T-helper 17 cell (primary cell): ENCODE measurements at regions not wholly inside any gene's neighbourhood (a gene's known extent, or its start where the extent isn't known, plus 50 kb on each side); places are given as distances from the start of the nearest gene placed in this dataset.
"Not testable (repeated sequence)": the region's sequence is repeated elsewhere in the genome, so short reads cannot be mapped to it uniquely, and the experiment has no call there.

Experiments used
- ATAC-seq: fragments of 150-1000 bp; cut with Tn5 transposase; 2 replicates; pipeline ENCODE4 v1.10.0; 2021; ENCODE audit warnings: mild to moderate bottlenecking, moderate library complexity
- DNase-seq, 3 donors: peaks; one replicate each; pipeline versions ENCODE4 v3.0.0 to v3.0.0-alpha.2; 2020 to 2021
- H3K9me3 ChIP-seq: one replicate; pipeline ENCODE4 v1.7.0; 2013; ENCODE audit warnings: low read length, mild to moderate bottlenecking; ENCODE audit not compliant: control insufficient read depth, poor library complexity, severe bottlenecking
- H3K27ac Mint-ChIP-seq: one replicate; pipeline ENCODE4 v1.8.0; 2022; ENCODE audit warnings: mild to moderate bottlenecking, moderate library complexity, mixed read lengths
- H3K27me3 Mint-ChIP-seq: one replicate; pipeline ENCODE4 v1.8.0; 2022; ENCODE audit warnings: mixed read lengths
- H3K36me3 Mint-ChIP-seq: one replicate; pipeline ENCODE4 v1.8.0; 2022; ENCODE audit warnings: low read depth, mixed read lengths
- H3K4me1 Mint-ChIP-seq: one replicate; pipeline ENCODE4 v1.8.0; 2022; ENCODE audit warnings: mild to moderate bottlenecking, mixed read lengths
- H3K4me3 Mint-ChIP-seq: one replicate; pipeline ENCODE4 v1.8.0; 2022; ENCODE audit warnings: mild to moderate bottlenecking, moderate library complexity, mixed read lengths

- H3K4me1 Mint-ChIP-seq: no peaks in the 10 kb centered on the region
- no peak overlapping the region for H3K4me3 Mint-ChIP-seq
- H3K9me3 ChIP-seq: peaks cover 2% of the 10 kb centered on the region
- no peak overlapping the region for H3K27ac Mint-ChIP-seq
- H3K27me3 Mint-ChIP-seq: peaks cover 15% of the 10 kb centered on the region
- no peak for DNase-seq
- H3K36me3 Mint-ChIP-seq: no peaks in the 10 kb centered on the region
- no peak for ATAC-seq
Observed at GRCh38 chr6:4446982-4447381, 311.6 kb upstream of the ECI2 start.

DNA sequence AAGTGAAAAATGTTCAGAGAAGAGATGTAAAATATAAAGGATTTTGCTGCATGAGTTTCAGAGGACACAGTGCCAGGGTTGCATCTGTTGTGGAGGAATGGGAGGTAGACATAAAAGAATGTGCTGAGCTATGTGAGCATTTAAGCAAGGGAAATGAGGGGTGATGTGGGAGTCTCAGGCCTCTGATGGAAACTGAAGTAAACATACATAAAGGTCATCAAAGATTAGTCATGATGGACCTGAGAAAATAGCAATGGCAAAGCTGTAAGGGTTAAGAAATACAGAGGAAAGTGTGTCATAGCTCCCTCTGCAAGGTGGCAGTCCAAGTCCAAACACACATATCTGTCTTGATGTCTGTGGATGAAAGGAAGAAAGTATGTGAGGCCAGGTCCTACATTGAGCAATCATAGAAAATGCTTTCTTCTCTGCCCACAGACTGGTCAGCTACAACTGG is 306.6 kb upstream of the ECI2 start:
- DNase-seq (no peak), ATAC-seq (no peak)
- no peaks in the 10 kb centered on the region for H3K36me3 Mint-ChIP-seq
- H3K27ac Mint-ChIP-seq: no peak overlapping the region
- H3K4me3 Mint-ChIP-seq: no peak overlapping the region
- H3K4me1 Mint-ChIP-seq: no peaks in the 10 kb centered on the region
- H3K27me3 Mint-ChIP-seq: peaks cover 8% of the 10 kb centered on the region
- no peaks in the 10 kb centered on the region for H3K9me3 ChIP-seq

GRCh38 chr6:4439159-4439558 is 303.8 kb upstream of the ECI2 start:
- H3K9me3 ChIP-seq: no peaks in the 10 kb centered on the region
- Mint-ChIP-seq H3K4me3 (no peak overlapping the region), H3K27me3 (peaks cover 10% of the 10 kb centered on the region), H3K27ac (no peak overlapping the region), H3K4me1 (no peaks in the 10 kb centered on the region), H3K36me3 (no peaks in the 10 kb centered on the region)
- DNase-seq (no peak), ATAC-seq (no peak)

GRCh38 chr6:4437342-4437741 is 302.0 kb upstream of the ECI2 start:
- no peak for ATAC-seq
- no peaks in the 10 kb centered on the region for H3K9me3 ChIP-seq
- Mint-ChIP-seq H3K36me3 (no peaks in the 10 kb centered on the region), H3K27ac (no peak overlapping the region), H3K4me1 (no peaks in the 10 kb centered on the region), H3K27me3 (peaks cover 10% of the 10 kb centered on the region), H3K4me3 (no peak overlapping the region)
- DNase-seq: no peak

- Mint-ChIP-seq H3K27ac (no peak overlapping the region), H3K4me3 (no peak overlapping the region), H3K27me3 (peaks cover 10% of the 10 kb centered on the region), H3K4me1 (no peaks in the 10 kb centered on the region), H3K36me3 (no peaks in the 10 kb centered on the region)
- H3K9me3 ChIP-seq: no peaks in the 10 kb centered on the region
- ATAC-seq (no peak), DNase-seq (no peak)
Observed at GRCh38 chr6:4435981-4436445, 300.6 kb upstream of the ECI2 start.

DNA sequence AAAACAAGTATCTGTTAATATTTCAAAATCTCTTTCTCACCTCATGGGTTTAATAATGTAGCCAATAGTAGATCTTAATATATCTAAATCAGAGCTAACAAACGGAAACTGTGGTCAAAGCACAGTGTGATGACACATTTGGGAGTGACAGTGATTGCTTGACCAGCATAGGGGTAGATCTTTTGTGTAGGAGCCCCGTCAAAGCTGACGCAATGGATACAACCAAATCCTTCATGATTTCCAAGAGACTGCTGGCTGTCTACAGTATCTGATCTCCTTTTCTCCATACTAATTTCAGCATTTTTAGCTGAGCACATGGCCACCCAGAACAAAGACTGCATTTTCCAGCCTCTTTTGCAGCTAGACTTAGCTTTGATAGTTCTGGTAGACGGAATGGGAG is 299.3 kb upstream of the ECI2 start:
- Mint-ChIP-seq H3K27ac (no peak overlapping the region), H3K4me1 (no peaks in the 10 kb centered on the region)

DNA sequence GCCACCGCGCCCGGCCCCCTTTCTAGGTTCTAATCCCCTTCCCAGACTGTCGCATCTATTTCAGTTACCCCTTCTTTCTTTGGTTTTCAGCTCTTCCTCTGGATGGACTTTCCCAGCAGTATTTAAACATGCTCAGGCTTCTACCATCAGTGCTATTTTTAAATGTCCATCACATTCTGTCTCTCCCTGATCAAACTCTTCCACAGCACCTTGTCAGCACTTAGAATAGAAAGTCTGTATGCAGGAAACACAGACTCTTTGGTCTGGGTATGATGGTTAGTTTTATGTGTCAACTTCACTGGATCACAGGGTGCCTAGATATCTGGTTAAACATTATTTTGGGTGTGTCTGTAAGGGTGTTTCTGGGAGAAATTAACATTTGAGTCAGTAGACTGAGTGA is 297.8 kb upstream of the ECI2 start:
- Mint-ChIP-seq H3K27me3 (peaks cover 10% of the 10 kb centered on the region), H3K27ac (no peak overlapping the region), H3K4me3 (no peak overlapping the region), H3K36me3 (no peaks in the 10 kb centered on the region), H3K4me1 (no peaks in the 10 kb centered on the region)
- DNase-seq: no peak
- ATAC-seq: no peak
- H3K9me3 ChIP-seq: no peaks in the 10 kb centered on the region

More for the DNA sequence above, 299.3 kb upstream of the ECI2 start:
- no peaks in the 10 kb centered on the region for H3K9me3 ChIP-seq
- no peaks in the 10 kb centered on the region for H3K36me3 Mint-ChIP-seq
- no peak for ATAC-seq
- no peak for DNase-seq
- peaks cover 10% of the 10 kb centered on the region for H3K27me3 Mint-ChIP-seq
- no peak overlapping the region for H3K4me3 Mint-ChIP-seq

DNA sequence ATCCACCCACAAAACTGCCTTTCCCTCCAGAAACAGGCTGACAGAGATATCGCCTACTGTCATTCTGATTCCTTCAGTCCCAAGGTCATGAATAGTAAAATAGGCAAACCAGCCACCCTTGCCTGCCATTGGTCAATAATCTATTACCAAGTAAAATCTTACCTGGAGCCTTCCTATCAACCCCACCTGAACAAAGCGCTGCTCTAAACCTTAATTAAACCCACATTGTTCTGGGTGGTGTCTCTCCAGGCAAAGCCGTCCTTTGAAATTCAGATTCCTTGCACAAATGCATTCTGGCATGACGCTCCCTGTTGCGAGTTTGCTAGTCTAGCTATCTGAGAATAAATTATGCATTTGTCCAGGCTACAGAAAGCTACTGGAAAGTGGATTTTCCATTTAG is 291.6 kb upstream of the ECI2 start:
- Mint-ChIP-seq H3K27me3 (no peaks in the 10 kb centered on the region), H3K27ac (no peak overlapping the region), H3K36me3 (no peaks in the 10 kb centered on the region), H3K4me1 (no peaks in the 10 kb centered on the region), H3K4me3 (no peak overlapping the region)
- no peaks in the 10 kb centered on the region for H3K9me3 ChIP-seq
- ATAC-seq: no peak
- no peak for DNase-seq

DNA sequence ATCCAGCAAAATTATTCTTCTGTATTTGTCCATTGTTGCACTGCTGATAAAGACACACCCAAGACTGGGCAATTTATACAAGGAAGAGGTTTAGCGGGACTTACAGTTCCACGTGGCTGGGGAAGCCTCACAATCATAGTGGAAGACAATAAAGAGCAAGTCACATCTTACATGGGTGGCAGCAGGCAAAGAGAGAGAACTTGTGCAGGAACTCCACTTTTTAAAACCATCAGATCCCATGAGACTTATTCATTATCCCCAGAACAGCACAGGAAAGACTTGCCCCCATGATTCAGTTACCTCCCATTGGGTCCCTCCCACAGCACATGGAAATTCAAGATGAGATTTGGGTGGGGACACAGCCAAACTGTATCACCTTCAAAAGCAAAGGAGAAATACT is 286.5 kb upstream of the ECI2 start:
- ATAC-seq (no peak), DNase-seq (no peak)
- H3K9me3 ChIP-seq: no peaks in the 10 kb centered on the region
- Mint-ChIP-seq H3K4me3 (no peak overlapping the region), H3K4me1 (no peaks in the 10 kb centered on the region), H3K27ac (no peak overlapping the region), H3K27me3 (no peaks in the 10 kb centered on the region), H3K36me3 (no peaks in the 10 kb centered on the region)

DNA sequence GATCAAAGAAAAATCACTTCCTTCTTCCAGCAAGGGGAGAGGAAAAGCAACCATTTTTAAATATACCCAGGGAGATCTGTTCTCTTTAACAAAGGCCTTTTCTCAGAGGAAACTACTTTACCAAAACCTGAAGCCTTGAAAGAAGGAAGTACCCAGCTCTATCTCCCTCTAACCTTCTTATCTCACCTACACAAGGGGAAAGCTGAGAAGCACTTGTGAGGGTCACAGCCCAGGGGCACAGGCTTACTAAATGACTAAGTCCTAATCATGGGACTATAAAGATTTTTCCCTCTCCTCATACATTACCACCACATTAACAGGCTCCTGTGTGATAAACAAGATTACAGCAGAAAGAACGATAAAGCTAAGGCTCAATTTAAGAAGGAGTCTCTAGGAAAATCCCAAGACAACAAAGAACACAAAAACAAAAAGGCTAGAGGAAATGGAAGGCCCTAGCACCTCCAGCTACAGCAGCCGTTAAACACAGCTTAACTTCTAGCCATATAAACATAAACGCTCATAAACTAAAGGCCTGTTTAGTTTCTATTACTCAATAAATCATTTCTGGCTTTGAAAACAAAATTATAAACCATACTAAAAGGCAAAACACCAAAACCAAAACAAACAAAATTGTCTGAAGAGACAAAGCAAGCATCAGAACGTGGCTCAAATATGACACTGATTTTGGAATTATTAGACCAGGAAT is 284.9 kb upstream of the ECI2 start:
- ATAC-seq (no peak), DNase-seq (no peak)
- no peaks in the 10 kb centered on the region for H3K36me3 Mint-ChIP-seq
- no peaks in the 10 kb centered on the region for H3K4me1 Mint-ChIP-seq
- H3K27ac Mint-ChIP-seq: no peak overlapping the region
- H3K27me3 Mint-ChIP-seq: peaks cover under 1% of the 10 kb centered on the region
- H3K4me3 Mint-ChIP-seq: no peak overlapping the region
- no peaks in the 10 kb centered on the region for H3K9me3 ChIP-seq

DNA sequence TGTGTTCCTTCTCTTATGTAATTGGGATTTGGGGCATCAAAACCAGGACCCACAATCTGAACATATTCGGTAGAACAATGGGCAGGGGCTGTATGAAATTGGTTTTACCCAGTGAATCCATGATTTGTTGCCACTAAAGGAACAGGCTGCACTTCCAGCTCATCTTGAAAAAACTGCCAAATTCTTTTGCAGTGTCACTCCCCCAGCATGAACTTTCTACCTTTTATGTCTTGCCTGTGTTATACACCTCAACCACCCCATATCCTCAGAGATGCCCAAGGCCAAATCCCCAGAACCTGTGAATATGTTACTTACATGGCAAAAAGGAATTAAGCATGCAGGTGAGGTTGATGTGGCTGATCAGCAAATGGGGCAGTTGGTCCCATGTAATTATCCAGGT is 280.2 kb upstream of the ECI2 start:
- H3K27ac Mint-ChIP-seq: no peak overlapping the region
- no peaks in the 10 kb centered on the region for H3K4me1 Mint-ChIP-seq
- no peak for ATAC-seq
- H3K27me3 Mint-ChIP-seq: peaks cover 7% of the 10 kb centered on the region
- no peaks in the 10 kb centered on the region for H3K9me3 ChIP-seq
- H3K4me3 Mint-ChIP-seq: no peak overlapping the region
- H3K36me3 Mint-ChIP-seq: no peaks in the 10 kb centered on the region
- no peak for DNase-seq

DNA sequence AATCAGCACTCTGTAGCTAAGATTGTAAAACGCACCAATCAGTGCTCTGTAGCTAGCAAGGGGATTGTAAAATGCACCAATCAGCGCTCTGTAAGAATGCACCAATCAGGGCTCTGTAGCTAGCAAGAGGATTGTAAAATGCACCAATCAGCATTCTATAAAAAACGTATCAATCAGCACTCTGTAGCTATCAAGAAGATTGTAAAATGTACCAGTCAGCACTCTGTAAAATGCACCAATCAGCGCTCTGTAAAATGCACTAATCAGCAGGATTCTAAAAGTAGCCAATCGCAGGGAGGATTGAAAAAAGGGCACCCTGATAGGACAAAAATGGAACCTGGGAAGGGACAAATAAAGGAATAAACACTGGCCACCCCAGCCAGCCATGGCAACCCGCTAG is 278.7 kb upstream of the ECI2 start:
- not testable (repeated sequence) for ATAC-seq, H3K4me3 Mint-ChIP-seq, DNase-seq, H3K36me3 Mint-ChIP-seq, H3K4me1 Mint-ChIP-seq, H3K27me3 Mint-ChIP-seq, H3K9me3 ChIP-seq, H3K27ac Mint-ChIP-seq

GRCh38 chr6:4413073-4413472 is 277.7 kb upstream of the ECI2 start:
- peaks cover 7% of the 10 kb centered on the region for H3K27me3 Mint-ChIP-seq
- H3K4me1 Mint-ChIP-seq: no peaks in the 10 kb centered on the region
- no peak for ATAC-seq
- no peak for DNase-seq
- no peak overlapping the region for H3K27ac Mint-ChIP-seq
- H3K4me3 Mint-ChIP-seq: no peak overlapping the region
- no peaks in the 10 kb centered on the region for H3K9me3 ChIP-seq
- H3K36me3 Mint-ChIP-seq: no peaks in the 10 kb centered on the region

DNA sequence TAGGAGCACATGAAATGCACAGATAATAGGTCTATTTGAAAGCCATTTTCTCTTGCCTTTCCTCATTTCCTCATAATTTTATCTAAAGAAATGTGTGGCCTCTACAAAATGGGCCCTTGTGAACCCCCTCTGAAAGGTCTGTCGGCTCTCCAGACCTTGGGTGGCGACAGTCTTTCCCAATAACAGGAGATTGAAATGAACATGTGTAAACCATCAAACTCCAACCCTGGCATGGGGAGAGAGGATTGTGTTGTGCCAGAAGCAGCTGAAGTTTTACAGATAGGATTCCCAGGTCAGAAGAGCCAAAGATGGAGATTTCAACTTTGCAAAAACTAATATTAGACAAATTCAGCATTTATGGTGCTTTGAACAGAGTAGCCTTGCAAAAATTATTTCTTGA is 277.1 kb upstream of the ECI2 start:
- H3K4me3 Mint-ChIP-seq: no peak overlapping the region
- no peaks in the 10 kb centered on the region for H3K4me1 Mint-ChIP-seq
- H3K36me3 Mint-ChIP-seq: no peaks in the 10 kb centered on the region
- H3K27me3 Mint-ChIP-seq: peaks cover 7% of the 10 kb centered on the region
- ATAC-seq (no peak), DNase-seq (no peak)
- no peak overlapping the region for H3K27ac Mint-ChIP-seq
- H3K9me3 ChIP-seq: no peaks in the 10 kb centered on the region
